ENCODE measurements at regions not wholly inside any gene's neighbourhood (a gene's known extent, or its start where the extent isn't known, plus 50 kb on each side); places are given as distances from the start of the nearest gene placed in this dataset.

DNA sequence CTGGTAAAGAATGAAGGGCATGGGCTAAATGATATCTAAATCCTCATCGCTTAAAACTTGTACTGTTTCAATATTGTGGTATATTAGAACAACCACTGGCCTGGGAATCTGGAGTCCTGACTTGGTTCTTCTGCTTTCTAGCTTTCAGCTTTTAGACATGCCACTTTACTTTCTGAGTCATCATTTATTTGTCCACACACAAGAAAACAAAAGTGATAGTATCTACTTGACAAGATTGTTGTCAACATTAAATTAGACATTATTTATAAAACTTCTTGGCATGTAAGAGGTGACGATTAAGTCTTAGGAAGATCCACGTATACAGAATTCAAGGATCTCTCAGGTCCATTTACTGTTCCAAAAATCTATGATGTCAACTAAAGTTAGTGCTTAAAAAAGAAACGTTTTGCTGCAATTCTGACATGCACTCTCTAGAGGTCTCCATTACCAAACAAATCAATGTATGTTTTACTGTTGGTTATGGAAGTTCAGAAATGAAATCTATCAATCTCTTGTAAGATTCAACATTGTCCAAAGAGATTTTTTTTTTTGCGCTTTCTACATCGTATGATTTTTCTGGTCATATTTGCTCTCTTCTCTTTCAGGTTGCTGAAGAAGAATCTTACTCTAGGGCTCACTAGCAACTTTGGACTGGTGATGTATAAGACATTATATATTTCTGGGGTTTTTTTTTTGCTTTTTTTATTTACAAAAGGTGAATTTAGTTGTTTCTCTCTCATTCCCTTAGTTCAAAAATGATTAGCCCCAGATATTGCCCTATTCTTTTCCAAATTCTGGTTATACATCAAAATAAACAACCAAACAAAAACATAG, 53.6 kb upstream of the DYNC1I1 start:
- no peak overlapping the region for H3K4me2 ChIP-seq (ENCODE audit: low read length)
- no peaks in the 10 kb centered on the region for H4K20me1 ChIP-seq (ENCODE audit: insufficient read depth, low read length)
- no peak overlapping the region for H3K9ac ChIP-seq (ENCODE audit: low read length)
- peaks cover 25% of the 10 kb centered on the region for H3K4me1 ChIP-seq (ENCODE audit: low read length)
- H3K9me3 ChIP-seq (ENCODE audit: insufficient read depth, low read length), result no peaks in the 10 kb centered on the region
- H3K27ac ChIP-seq (ENCODE audit: low read length), result no peak overlapping the region
- H3K27me3 ChIP-seq (ENCODE audit: low read depth, low read length), result peaks cover 14% of the 10 kb centered on the region; the same call in 1 of the 2 replicates
- H3K79me2 ChIP-seq (ENCODE audit: low read length), result no peaks in the 10 kb centered on the region
- H3K36me3 ChIP-seq (replicated peaks; ENCODE audit: low read depth, low read length), result no peaks in the 10 kb centered on the region
- H2AFZ ChIP-seq (ENCODE audit: low read depth, low read length), result no peak overlapping the region
- H3K4me3 ChIP-seq (ENCODE audit: low read length), result no peak overlapping the region
- no peak for TF ChIP-seq EZH2phosphoT487 (IDR thresholded peaks at IDR 0.05; ENCODE audit: low read depth)
- TF ChIP-seq, protein P1, sequence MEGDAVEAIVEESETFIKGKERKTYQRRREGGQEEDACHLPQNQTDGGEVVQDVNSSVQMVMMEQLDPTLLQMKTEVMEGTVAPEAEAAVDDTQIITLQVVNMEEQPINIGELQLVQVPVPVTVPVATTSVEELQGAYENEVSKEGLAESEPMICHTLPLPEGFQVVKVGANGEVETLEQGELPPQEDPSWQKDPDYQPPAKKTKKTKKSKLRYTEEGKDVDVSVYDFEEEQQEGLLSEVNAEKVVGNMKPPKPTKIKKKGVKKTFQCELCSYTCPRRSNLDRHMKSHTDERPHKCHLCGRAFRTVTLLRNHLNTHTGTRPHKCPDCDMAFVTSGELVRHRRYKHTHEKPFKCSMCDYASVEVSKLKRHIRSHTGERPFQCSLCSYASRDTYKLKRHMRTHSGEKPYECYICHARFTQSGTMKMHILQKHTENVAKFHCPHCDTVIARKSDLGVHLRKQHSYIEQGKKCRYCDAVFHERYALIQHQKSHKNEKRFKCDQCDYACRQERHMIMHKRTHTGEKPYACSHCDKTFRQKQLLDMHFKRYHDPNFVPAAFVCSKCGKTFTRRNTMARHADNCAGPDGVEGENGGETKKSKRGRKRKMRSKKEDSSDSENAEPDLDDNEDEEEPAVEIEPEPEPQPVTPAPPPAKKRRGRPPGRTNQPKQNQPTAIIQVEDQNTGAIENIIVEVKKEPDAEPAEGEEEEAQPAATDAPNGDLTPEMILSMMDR (IDR thresholded peaks at IDR 0.05; ENCODE audit: low read depth, low read length), result peak; percentile 71

DNA sequence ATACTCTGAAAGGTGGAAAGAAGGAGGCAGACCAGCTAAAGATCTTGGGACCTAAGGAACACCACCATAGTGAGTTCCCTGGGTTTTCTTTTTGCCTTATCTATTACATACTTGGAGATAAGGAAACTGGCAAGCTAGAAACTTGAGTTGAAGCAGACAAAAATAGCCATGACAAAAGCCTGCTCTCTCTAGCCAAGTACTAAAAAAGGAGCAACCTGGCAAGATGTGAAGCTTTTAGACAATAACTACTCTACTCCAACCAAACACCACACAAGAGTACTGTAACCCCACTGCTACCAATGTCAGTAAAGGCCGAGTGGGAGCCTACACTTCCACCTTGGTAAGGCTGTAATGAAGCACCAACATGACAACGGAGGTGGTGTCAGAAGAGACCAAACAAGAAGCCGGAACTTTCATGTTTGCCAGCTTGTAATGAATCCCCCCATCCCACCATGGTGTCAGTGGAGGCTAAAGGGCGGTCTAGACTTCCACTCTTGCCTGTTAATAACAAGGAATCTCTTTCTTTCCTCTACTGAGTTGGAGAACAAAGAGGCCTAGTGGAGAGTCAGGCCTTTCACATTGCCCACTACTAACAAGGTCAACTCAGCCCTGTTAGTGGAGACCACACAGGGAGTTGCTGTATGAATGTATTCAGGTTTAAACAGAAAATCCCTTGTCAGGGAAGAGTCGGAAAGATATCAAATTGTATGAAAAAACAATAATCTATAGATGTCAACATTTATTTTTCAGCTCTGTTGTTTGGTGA, 55.8 kb upstream of the DYNC1I1 start:
- no peak overlapping the region for H3K27ac ChIP-seq (ENCODE audit: low read length)
- peaks cover 28% of the 10 kb centered on the region for H3K4me1 ChIP-seq (ENCODE audit: low read length)
- no peak overlapping the region for H3K4me2 ChIP-seq (ENCODE audit: low read length)

DNA sequence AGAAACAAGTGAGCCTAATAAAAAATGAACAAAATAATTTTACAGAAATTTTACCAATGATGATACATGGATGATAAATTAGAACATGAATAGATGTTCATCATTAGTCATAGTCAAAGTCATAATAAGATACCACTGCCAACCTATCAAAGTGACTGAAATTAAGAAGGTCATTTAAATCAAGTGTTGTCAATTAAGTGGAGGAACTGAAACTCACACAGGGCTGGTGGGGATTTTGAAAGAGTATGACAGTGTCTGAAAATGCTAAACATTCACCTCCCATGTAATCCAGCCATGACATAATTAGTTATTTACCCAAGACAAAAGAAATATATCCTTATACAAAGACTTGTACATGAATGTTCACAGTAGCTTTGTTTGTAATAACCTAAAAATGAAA, 57.1 kb upstream of the DYNC1I1 start:
- Histone ChIP-seq H3K79me2 (ENCODE audit: low read length) (no peaks in the 10 kb centered on the region), H3K36me3 (replicated peaks; ENCODE audit: low read depth, low read length) (no peaks in the 10 kb centered on the region), H4K20me1 (ENCODE audit: insufficient read depth, low read length) (no peaks in the 10 kb centered on the region), H3K27me3 (ENCODE audit: low read depth, low read length) (no peaks in the 10 kb centered on the region), H2AFZ (ENCODE audit: low read depth, low read length) (no peak overlapping the region), H3K4me2 (ENCODE audit: low read length) (peak overlapping the region; percentile 37), H3K4me3 (ENCODE audit: low read length) (no peak overlapping the region), H3K9me3 (ENCODE audit: insufficient read depth, low read length) (peaks cover 8% of the 10 kb centered on the region; the same call in 1 of the 2 replicates), H3K4me1 (ENCODE audit: low read length) (peaks cover 28% of the 10 kb centered on the region), H3K9ac (ENCODE audit: low read length) (no peak overlapping the region), H3K27ac (ENCODE audit: low read length) (no peak overlapping the region)
- no peak for TF ChIP-seq EZH2phosphoT487 (IDR thresholded peaks at IDR 0.05; ENCODE audit: low read depth)
- TF ChIP-seq, protein P1 (IDR thresholded peaks at IDR 0.05; ENCODE audit: low read depth, low read length), result no peak

More for the DNA sequence above, 55.8 kb upstream of the DYNC1I1 start:
- H3K79me2 ChIP-seq (ENCODE audit: low read length), result no peaks in the 10 kb centered on the region
- TF ChIP-seq EZH2phosphoT487 (IDR thresholded peaks at IDR 0.05; ENCODE audit: low read depth), result no peak
- TF ChIP-seq, protein P1 (IDR thresholded peaks at IDR 0.05; ENCODE audit: low read depth, low read length), result no peak
- no peak overlapping the region for H3K9ac ChIP-seq (ENCODE audit: low read length)
- H4K20me1 ChIP-seq (ENCODE audit: insufficient read depth, low read length), result no peaks in the 10 kb centered on the region
- no peak overlapping the region for H3K4me3 ChIP-seq (ENCODE audit: low read length)
- H2AFZ ChIP-seq (ENCODE audit: low read depth, low read length), result no peak overlapping the region
- H3K27me3 ChIP-seq (ENCODE audit: low read depth, low read length), result peaks cover 6% of the 10 kb centered on the region; the same call in 1 of the 2 replicates
- no peaks in the 10 kb centered on the region for H3K36me3 ChIP-seq (replicated peaks; ENCODE audit: low read depth, low read length)
- no peaks in the 10 kb centered on the region; the same call in 1 of the 2 replicates for H3K9me3 ChIP-seq (ENCODE audit: insufficient read depth, low read length)

DNA sequence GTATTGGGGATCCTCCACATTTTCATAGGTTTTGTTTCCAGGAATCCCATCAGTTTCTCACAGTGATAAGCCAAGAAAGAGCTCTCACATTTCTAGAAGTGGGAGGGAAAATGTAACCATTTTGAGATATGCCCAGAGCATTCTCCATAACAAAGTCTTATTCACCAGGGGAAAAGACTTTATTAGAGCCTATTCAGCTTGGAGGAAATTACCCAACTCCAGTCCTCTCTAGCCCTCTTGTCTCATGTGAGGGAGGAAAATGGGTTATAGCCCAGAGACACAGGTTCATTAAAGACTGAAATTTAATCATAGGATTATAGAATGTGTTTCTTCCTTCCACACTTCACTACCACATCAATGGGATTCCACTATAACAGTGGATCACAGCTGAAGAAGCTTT, 61.6 kb upstream of the DYNC1I1 start:
- H3K4me1 ChIP-seq (ENCODE audit: low read length), result peaks cover 16% of the 10 kb centered on the region
- no peak overlapping the region for H3K4me3 ChIP-seq (ENCODE audit: low read length)
- H3K36me3 ChIP-seq (replicated peaks; ENCODE audit: low read depth, low read length), result no peaks in the 10 kb centered on the region
- no peak overlapping the region for H2AFZ ChIP-seq (ENCODE audit: low read depth, low read length)
- TF ChIP-seq EZH2phosphoT487 (IDR thresholded peaks at IDR 0.05; ENCODE audit: low read depth), result no peak
- TF ChIP-seq, protein P1 (IDR thresholded peaks at IDR 0.05; ENCODE audit: low read depth, low read length), result no peak
- peaks cover 8% of the 10 kb centered on the region; the same call in 1 of the 2 replicates for H3K9me3 ChIP-seq (ENCODE audit: insufficient read depth, low read length)
- no peaks in the 10 kb centered on the region for H3K27me3 ChIP-seq (ENCODE audit: low read depth, low read length)
- H3K4me2 ChIP-seq (ENCODE audit: low read length), result no peak overlapping the region
- no peaks in the 10 kb centered on the region for H3K79me2 ChIP-seq (ENCODE audit: low read length)
- no peaks in the 10 kb centered on the region for H4K20me1 ChIP-seq (ENCODE audit: insufficient read depth, low read length)
- H3K9ac ChIP-seq (ENCODE audit: low read length), result no peak overlapping the region
- no peak overlapping the region for H3K27ac ChIP-seq (ENCODE audit: low read length)
